ENCODE measurements at regions not wholly inside any gene's neighbourhood (a gene's known extent, or its start where the extent isn't known, plus 50 kb on each side); places are given as distances from the start of the nearest gene placed in this dataset.

GRCh38 chr2:16301961-16302360 is 361.6 kb downstream of the MYCN start:
- DNase-seq (ENCODE audit: low read depth in 2 of 2): no peak

DNA sequence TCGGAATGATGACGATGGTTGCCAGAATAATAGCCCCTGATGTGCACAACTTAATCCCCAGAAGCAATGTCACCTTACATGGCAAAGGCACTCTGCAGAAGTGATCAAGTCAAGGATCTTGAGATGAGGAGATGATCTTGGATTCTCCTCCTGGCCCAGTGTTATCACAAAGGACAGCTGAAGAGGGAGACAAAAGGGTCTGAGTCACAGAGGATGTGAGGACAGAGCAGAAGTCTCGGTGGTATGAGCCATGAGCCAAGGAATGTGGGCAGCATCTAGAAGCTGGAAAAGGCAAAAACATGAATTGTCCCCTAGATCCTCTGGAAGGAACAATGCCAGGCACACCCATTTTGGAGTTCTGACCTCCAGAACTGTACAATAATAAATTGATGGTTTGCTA is 358.5 kb downstream of the MYCN start:
- no peak for DNase-seq (ENCODE audit: low read depth in 2 of 2)

- DNase-seq (ENCODE audit: low read depth in 2 of 2): no peak
Observed at GRCh38 chr2:16296331-16297250, 356.2 kb downstream of the MYCN start.

- no peak for DNase-seq (ENCODE audit: low read depth in 2 of 2)
Observed at GRCh38 chr2:16296038-16296290, 355.6 kb downstream of the MYCN start.

DNA sequence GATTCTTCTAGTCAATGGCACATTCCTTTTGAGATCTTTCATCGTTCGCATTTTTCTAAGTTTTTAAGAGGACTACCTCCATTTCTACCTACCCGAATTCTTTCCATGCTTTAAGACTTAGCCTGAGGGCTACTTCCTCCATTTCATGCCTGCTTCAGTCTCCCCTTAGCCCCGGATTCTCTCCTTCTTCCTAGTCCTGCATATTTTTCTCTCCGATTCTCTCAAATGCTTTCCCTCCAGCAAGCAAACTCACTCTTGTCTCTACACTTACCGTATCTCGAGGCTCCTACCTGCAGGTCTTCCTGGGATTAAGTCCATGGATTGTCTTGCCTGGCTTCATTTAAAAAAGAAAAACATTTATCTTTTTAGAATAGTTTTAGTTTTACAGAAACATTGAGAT is 354.4 kb downstream of the MYCN start:
- no peak for DNase-seq (ENCODE audit: low read depth in 2 of 2)

- no peak for DNase-seq (ENCODE audit: low read depth in 2 of 2)
Observed at GRCh38 chr2:16293871-16294270, 353.5 kb downstream of the MYCN start.

GRCh38 chr2:16293398-16293797 is 353.0 kb downstream of the MYCN start:
- DNase-seq (ENCODE audit: low read depth in 2 of 2): no peak

DNA sequence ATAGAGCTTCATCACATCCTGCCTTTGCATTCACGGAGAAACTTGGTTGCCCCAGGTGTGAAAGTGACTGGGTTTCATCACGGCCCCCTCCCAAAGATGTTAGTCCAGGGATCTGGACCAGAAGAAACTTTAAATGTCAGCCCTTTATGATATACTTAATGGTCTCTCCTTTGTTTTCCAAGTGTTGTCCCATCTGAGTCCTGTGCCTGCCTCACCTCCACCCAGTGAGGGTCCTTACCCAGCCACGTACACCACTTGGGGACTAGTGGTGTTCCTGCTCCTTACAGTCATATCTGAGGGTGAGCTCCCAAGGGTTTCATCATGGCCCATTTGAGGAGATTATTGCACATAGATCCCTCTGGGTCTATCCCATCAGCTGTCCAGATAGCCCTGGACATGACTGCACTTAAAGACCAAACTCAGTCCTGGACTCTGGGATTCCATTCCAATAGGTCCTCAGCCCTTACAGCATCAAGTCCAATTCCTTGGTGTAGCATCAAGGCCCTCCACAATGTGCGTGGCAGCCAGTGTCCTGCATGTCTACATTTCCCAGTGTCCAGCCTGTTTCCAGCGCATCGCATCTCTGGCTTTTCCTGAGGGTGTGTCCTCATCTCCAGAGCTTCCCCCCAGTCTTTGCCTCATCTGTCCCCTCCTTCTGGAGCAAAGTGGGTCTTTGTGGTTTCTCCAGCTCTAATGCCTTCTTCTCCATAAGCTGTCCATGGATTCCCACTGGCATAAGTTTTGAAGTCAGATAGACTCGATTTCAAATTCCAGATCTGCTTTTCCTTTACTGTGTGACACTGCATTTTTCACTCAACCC is 351.6 kb downstream of the MYCN start:
- no peak for DNase-seq (ENCODE audit: low read depth in 2 of 2)

- DNase-seq (ENCODE audit: low read depth in 2 of 2): no peak
Observed at GRCh38 chr2:16291226-16291625, 350.9 kb downstream of the MYCN start.

- DNase-seq (ENCODE audit: low read depth in 2 of 2): no peak
Observed at GRCh38 chr2:16290311-16291020, 350.1 kb downstream of the MYCN start.

DNA sequence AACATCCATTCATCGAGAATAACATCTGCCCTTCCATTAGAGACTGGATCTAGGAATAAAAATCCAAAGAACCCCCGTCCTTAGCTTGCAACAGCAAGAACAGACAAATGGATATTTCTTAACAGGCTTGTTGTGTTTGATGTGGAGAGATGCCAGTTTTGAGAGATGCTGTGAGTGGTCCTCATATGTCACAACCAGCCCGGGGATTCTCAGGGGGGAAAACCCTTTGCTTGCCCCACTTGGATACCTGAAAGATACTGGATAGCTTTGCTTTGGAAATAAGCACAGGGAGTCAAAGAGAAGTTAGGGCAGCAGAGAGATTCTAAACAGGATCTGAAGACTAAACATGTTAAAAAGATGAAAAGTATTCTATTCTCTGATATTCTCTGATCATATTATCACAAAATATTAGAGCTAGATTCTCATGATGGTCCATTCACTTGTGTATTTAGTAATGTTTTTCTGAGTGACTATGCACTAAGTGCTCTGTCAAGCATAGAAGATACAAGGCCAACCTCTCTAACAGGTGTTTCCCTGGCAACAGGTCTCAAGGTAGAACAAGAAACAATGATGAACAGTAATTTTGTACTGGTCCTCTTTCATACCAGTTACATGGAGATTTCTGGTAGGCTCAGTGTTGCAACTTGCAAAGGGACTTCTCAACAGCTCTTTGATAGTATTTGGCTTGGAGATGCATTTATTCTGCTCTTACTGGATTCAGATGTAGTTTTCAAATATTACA is 348.2 kb downstream of the MYCN start:
- no peak for DNase-seq (ENCODE audit: low read depth in 2 of 2)

GRCh38 chr2:16287831-16288230 is 347.5 kb downstream of the MYCN start:
- no peak for DNase-seq (ENCODE audit: low read depth in 2 of 2)

DNA sequence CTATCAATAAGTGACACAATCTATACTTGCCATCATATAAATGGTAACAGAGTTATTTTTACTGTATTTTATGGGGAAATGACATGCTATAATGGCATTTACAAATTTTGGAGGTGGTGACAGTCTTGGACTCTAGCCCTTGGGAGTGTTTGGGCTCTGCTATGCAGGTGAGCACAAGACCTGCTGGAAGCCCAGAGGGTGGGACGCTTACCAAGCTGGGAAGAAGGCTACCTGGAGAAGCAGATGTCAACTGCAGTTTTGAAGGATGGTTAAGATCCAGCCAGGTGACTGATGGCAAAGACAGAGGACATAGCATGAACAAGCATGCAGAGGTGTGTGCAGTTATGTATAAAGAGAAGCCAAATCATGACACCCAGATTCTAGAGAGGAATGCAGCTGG is 346.9 kb downstream of the MYCN start:
- DNase-seq (ENCODE audit: low read depth in 2 of 2): no peak

GRCh38 chr2:16285813-16286510 is 345.6 kb downstream of the MYCN start:
- no peak for DNase-seq (ENCODE audit: low read depth in 2 of 2)

DNA sequence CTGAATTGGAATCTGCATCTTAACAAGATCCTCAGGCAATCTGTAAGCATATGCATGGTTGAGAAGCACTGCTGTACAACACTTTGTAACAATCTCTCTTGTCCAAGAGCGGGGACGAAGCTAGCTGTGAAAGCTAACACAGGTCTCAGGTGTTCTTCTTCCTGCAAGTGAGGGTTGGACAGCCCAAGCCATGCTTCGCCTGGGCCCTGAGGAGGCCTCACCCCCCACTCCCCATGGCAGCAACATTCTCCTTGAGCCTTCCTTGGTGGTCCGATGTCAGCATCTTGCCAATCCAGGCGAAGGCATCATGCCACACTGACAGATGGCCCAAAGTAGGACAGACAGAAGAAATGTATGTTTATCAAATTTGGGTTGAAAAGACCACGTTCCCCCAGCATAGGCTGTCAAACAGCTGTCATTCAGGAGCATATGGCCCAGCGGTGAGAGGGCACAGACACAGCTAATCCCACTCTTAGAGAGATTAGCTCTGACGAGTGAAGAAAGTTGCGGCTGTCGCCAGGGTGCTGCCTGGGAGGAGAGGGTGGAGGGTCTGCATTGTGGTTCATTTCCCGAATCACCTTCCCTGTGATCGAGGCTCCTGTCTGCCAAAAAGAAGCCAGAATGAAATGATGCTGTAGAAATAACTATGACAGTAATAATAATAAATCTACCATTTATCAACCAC is 344.7 kb downstream of the MYCN start:
- no peak for DNase-seq (ENCODE audit: low read depth in 2 of 2)

GRCh38 chr2:16283071-16283850 is 342.9 kb downstream of the MYCN start:
- no peak for DNase-seq (ENCODE audit: low read depth in 2 of 2)

GRCh38 chr2:16282511-16282910 is 342.2 kb downstream of the MYCN start:
- no peak for DNase-seq (ENCODE audit: low read depth in 2 of 2)

DNA sequence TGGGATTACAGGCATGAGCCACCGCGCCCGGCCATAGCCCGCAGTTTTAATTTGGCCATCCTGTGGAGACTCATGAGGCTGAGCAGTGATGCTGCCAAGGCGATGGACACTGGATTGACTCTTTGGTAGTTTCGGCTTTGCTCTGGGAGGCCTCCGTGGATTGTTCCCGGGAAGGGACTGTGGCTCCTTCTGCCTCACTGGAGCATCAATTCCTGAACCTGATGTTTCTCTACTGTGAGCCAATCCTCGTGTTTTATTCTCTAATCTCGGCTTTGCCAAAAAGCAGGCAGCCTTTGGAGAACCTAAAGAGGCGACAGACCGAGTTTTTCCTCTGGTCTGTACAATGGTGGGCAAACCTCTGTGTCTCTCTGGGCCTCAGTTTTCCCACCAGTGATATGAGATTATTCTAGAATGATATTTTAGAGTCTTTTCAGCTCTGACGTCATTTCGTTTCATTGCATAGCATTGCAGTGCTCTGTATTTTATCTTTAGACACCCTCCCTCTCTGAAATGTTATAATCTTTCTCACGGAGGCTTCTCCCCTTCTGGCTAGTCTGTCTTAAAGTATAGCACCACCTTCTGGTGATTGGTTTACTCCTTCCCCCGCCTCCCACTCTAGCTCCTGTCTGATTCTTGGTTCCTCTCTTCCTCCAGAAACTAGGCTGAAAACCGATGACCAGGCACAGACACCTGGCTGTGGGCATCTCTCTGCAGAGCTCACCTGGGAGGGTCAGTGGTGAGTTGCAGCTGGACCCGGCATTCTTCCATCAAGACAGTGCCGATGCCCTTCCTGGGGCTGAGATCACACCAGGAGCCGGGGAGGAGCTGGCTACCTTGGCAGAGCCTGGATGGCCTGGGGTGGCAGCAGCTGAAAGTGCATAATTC is 341.3 kb downstream of the MYCN start:
- no peak for DNase-seq (ENCODE audit: low read depth in 2 of 2)

GRCh38 chr2:16280081-16280480 is 339.7 kb downstream of the MYCN start:
- no peak for DNase-seq (ENCODE audit: low read depth in 2 of 2)

All from stimulated activated CD4-positive, alpha-beta T cell treated with anti-CD3 and anti-CD28 coated beads, Interleukin-1b, Interleukin-23, amount 100 ng/mL, for 1 hour (primary cell).